Mesodermal cell (in vitro differentiated cells): ENCODE measurements at regions not wholly inside any gene's neighbourhood (a gene's known extent, or its start where the extent isn't known, plus 50 kb on each side); places are given as distances from the start of the nearest gene placed in this dataset.
"Not testable (repeated sequence)": the region's sequence is repeated elsewhere in the genome, so short reads cannot be mapped to it uniquely, and the experiment has no call there.

ENCODE experiments used
- H3K27ac ChIP-seq: 2 replicates; pipeline ENCODE4 v1.7.0; 2013; ENCODE audit warnings: mild to moderate bottlenecking, low read depth, low read length, moderate library complexity; ENCODE audit not compliant: severe bottlenecking
- H3K36me3 ChIP-seq: 2 replicates; pipeline ENCODE4 v1.7.1; 2013; ENCODE audit warnings: mild to moderate bottlenecking, low read length, moderate library complexity; ENCODE audit not compliant: control insufficient read depth, insufficient read depth
- H3K4me1 ChIP-seq: one replicate; pipeline ENCODE4 v1.7.1; 2013; ENCODE audit warnings: mild to moderate bottlenecking, low read length; ENCODE audit not compliant: insufficient read depth, control insufficient read depth, poor library complexity, severe bottlenecking
- H3K4me3 ChIP-seq: 2 replicates; pipeline ENCODE4 v1.7.0; 2013; ENCODE audit warnings: low read length, control low read depth, mild to moderate bottlenecking; ENCODE audit not compliant: insufficient read depth, poor library complexity, severe bottlenecking; ENCODE audit errors: extremely low read depth
- H3K9me3 ChIP-seq: 2 replicates; pipeline ENCODE4 v1.7.1; 2013; ENCODE audit warnings: mild to moderate bottlenecking, low read length, moderate library complexity; ENCODE audit not compliant: control insufficient read depth
- WGBS, 2 experiments: methylation state at CpG; one replicate each; pipeline ENCODE4 v1.1.5; 2013; ENCODE audit warnings: missing lambda C conversion rate in 2 of 2; ENCODE audit not compliant: insufficient coverage in 2 of 2; 5-methylcytosine and 5-hydroxymethylcytosine counted together

GRCh38 chr3:144963810-144964209, 992.2 kb downstream of the DIPK2A start:
- Histone ChIP-seq H3K4me1 (no peaks in the 10 kb centered on the region), H3K9me3 (no peaks in the 10 kb centered on the region), H3K4me3 (no peak overlapping the region), H3K27ac (no peak overlapping the region), H3K36me3 (no peaks in the 10 kb centered on the region)

GRCh38 chr3:144966560-144966959, 994.9 kb downstream of the DIPK2A start:
- H3K4me1 ChIP-seq, result no peaks in the 10 kb centered on the region
- no CpG with 5 or more reads among the region's 2 CpGs for WGBS, 2 experiments
- H3K4me3 ChIP-seq, result no peak overlapping the region
- H3K36me3 ChIP-seq, result no peaks in the 10 kb centered on the region
- no peaks in the 10 kb centered on the region for H3K9me3 ChIP-seq
- H3K27ac ChIP-seq, result no peak overlapping the region

GRCh38 chr3:144968750-144969350, 997.2 kb downstream of the DIPK2A start:
- H3K4me1 ChIP-seq, result no peaks in the 10 kb centered on the region
- H3K27ac ChIP-seq, result no peak overlapping the region
- H3K9me3 ChIP-seq, result no peaks in the 10 kb centered on the region
- no peaks in the 10 kb centered on the region for H3K36me3 ChIP-seq
- H3K4me3 ChIP-seq, result no peak overlapping the region
- WGBS, 2 experiments, result no CpG with 5 or more reads among the region's 1 CpG

- H3K4me3 ChIP-seq, H3K27ac ChIP-seq, H3K36me3 ChIP-seq, H3K4me1 ChIP-seq, H3K9me3 ChIP-seq: not testable (repeated sequence)
- 60 to 100% methylated on average over 1 of the region's 7 CpGs for WGBS, 2 experiments
Observed at GRCh38 chr3:144984481-144984880, 1012.9 kb downstream of the DIPK2A start.

DNA sequence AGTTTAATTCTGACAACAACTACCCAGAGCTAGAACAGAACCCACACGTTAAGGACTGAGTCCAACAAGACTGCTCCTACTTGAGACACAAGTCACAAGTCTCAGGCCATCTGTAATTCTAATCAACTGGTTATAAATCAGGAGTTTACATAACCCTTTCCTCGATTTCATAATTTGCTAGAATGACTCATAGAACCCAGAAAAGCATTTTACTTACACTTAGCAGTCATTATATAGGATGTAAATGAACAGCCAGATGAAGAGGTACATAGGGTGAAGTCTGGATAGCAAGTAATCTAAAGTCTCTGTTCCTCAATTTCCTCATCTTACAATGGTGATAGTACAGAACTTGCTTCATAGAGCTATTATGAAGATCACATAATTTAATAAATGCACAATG, 1018.2 kb downstream of the DIPK2A start:
- Histone ChIP-seq H3K4me3 (no peak overlapping the region), H3K36me3 (no peaks in the 10 kb centered on the region), H3K9me3 (no peaks in the 10 kb centered on the region), H3K27ac (no peak overlapping the region), H3K4me1 (no peaks in the 10 kb centered on the region)
- 92% methylated on average over 1 of the region's 2 CpGs; no CpG with 5 or more reads in 1 of the 2 experiments for WGBS, 2 experiments

- no peaks in the 10 kb centered on the region for H3K4me1 ChIP-seq
- no CpG with 5 or more reads among the region's 1 CpG for WGBS, 2 experiments
Observed at GRCh38 chr3:144995856-144996255, 1024.2 kb downstream of the DIPK2A start.

GRCh38 chr3:145005427-145005826, 1033.8 kb downstream of the DIPK2A start:
- WGBS, 2 experiments, result 76 to 90% methylated on average over 1 to 2 of the region's 4 CpGs

More at GRCh38 chr3:144995856-144996255, 1024.2 kb downstream of the DIPK2A start:
- H3K27ac ChIP-seq, result no peak overlapping the region
- H3K4me3 ChIP-seq, result no peak overlapping the region
- no peaks in the 10 kb centered on the region for H3K9me3 ChIP-seq
- H3K36me3 ChIP-seq, result no peaks in the 10 kb centered on the region

GRCh38 chr3:145006271-145006670, 1034.6 kb downstream of the DIPK2A start:
- Histone ChIP-seq H3K27ac (no peak overlapping the region), H3K4me1 (no peaks in the 10 kb centered on the region), H3K36me3 (no peaks in the 10 kb centered on the region), H3K9me3 (no peaks in the 10 kb centered on the region), H3K4me3 (no peak overlapping the region)
- 57% methylated on average over 1 of the region's 3 CpGs; no CpG with 5 or more reads in 1 of the 2 experiments for whole genome bisulfite sequencing, 2 experiments

More at GRCh38 chr3:145005427-145005826, 1033.8 kb downstream of the DIPK2A start:
- H3K4me3 ChIP-seq, result no peak overlapping the region
- H3K27ac ChIP-seq, result no peak overlapping the region
- H3K9me3 ChIP-seq, result no peaks in the 10 kb centered on the region
- H3K36me3 ChIP-seq, result no peaks in the 10 kb centered on the region
- no peaks in the 10 kb centered on the region for H3K4me1 ChIP-seq

- Histone ChIP-seq H3K4me3 (no peak overlapping the region), H3K4me1 (no peaks in the 10 kb centered on the region), H3K9me3 (no peaks in the 10 kb centered on the region), H3K27ac (no peak overlapping the region), H3K36me3 (no peaks in the 10 kb centered on the region)
- no CpG with 5 or more reads among the region's 1 CpG for WGBS, 2 experiments
Observed at GRCh38 chr3:145013931-145014330, 1042.3 kb downstream of the DIPK2A start.

- Histone ChIP-seq H3K4me3 (no peak overlapping the region), H3K36me3 (no peaks in the 10 kb centered on the region), H3K27ac (no peak overlapping the region), H3K9me3 (no peaks in the 10 kb centered on the region), H3K4me1 (no peaks in the 10 kb centered on the region)
- WGBS, 2 experiments, result no CpG with 5 or more reads among the region's 1 CpG
Observed at GRCh38 chr3:145015253-145015652, 1043.6 kb downstream of the DIPK2A start.

DNA sequence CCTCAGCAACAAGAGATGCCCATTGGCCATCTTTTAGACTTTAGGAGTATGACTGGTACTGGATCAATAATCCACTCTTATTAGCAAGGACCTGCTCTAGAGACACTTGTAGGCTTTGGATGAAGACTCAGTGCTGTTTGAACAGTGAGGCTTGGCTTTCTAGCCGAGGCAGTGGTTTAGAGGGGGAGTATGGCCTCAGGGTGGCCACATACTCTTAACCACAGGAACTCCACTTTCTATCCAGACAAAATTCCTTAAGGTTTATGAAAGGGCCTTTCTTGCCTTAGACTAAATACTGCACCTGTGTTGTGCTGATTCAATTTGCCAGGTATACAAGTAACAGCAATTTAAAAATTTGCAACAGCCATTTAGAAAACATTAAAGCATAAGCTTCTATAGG, 1046.3 kb downstream of the DIPK2A start:
- Histone ChIP-seq H3K4me1 (no peaks in the 10 kb centered on the region), H3K4me3 (no peak overlapping the region), H3K36me3 (no peaks in the 10 kb centered on the region), H3K9me3 (no peaks in the 10 kb centered on the region), H3K27ac (no peak overlapping the region)
- WGBS, 2 experiments, result 60% methylated on average over 1 of the region's 1 CpG; no CpG with 5 or more reads in 1 of the 2 experiments
